Endothelial cell of umbilical vein (primary cell): ENCODE measurements at regions not wholly inside any gene's neighbourhood (a gene's known extent, or its start where the extent isn't known, plus 50 kb on each side); places are given as distances from the start of the nearest gene placed in this dataset.

Experiments used
- BruUV-seq: library from RNA; stranded (reverse); fragments of 400-500 nt; replicated peaks from 2 replicates; lab custom pipeline; 2021; lab: Mats Ljungman, UMichigan
- CTCF ChIA-PET: fragments of 300-600, 350-600 bp; sonication (Branson Sonifier 250); formaldehyde crosslinking; loops from one replicate; lab custom pipeline; 2021; ENCODE audit warnings: antibody characterized with exemption, inconsistent platforms; lab: Charles Lee
- POLR2A ChIA-PET: fragments of 300-600, 350-600 bp; sonication (Branson Sonifier 250); formaldehyde crosslinking; loops from one replicate; lab custom pipeline; 2021; ENCODE audit warnings: antibody characterized with exemption, inconsistent platforms; lab: Charles Lee
- DNase-seq: peaks from one replicate; pipeline ENCODE4 v3.0.0-alpha.2; 2011; ENCODE audit warnings: low read depth, low spot score
- FAIRE-seq: peaks from 2 replicates; lab custom pipeline; 2011; peaks lifted over from hg19 to GRCh38; lab: Jason Lieb, UNC
- H2AFZ ChIP-seq: 2 replicates; pipeline ENCODE4 v1.6.0; 2012; ENCODE audit warnings: low read depth, low read length, control low read depth, inconsistent platforms
- H3K27ac ChIP-seq: 2 replicates; pipeline ENCODE4 v1.5.1; 2011; ENCODE audit warnings: low read depth, mild to moderate bottlenecking, control low read depth, low read length, moderate library complexity; ENCODE audit not compliant: insufficient read depth
- H3K27me3 ChIP-seq, 2 experiments: 2 replicates each; pipeline versions ENCODE4 v1.6.0 to v1.6.1; 2011; ENCODE audit warnings: low read length in 2 of 2, mixed read lengths in 1 of 2; ENCODE audit not compliant: control insufficient read depth in 2 of 2, insufficient read depth in 2 of 2
- H3K36me3 ChIP-seq, 2 experiments: 2 replicates in 1 of 2; 3 replicates in 1 of 2; pipeline ENCODE4 v1.5.1; 2011; ENCODE audit warnings: low read length in 2 of 2, mild to moderate bottlenecking in 1 of 2, moderate library complexity in 1 of 2; ENCODE audit not compliant: control insufficient read depth in 2 of 2, insufficient read depth in 2 of 2; ENCODE audit errors: extremely low read depth in 1 of 2
- H3K4me1 ChIP-seq: 3 replicates; pipeline ENCODE4 v1.5.1; 2011; ENCODE audit warnings: mild to moderate bottlenecking, low read length; ENCODE audit not compliant: control insufficient read depth, insufficient read depth; ENCODE audit errors: extremely low read depth
- H3K4me2 ChIP-seq: 2 replicates; pipeline ENCODE4 v1.6.1; 2011; ENCODE audit warnings: low read length, control low read depth, mixed read lengths; ENCODE audit not compliant: insufficient read depth
- H3K4me3 ChIP-seq, 3 experiments: fragments of 200-600 bp in 1 of 3; sonication (generic), shearing (Covaris generic) in 1 of 3; replicated peaks in 1 of 3; 2 replicates each; pipeline ENCODE4 v1.5.1; 2011 to 2016; ENCODE audit warnings: control low read depth in 3 of 3, low read length in 3 of 3, mild to moderate bottlenecking in 2 of 3, inconsistent platforms in 1 of 3, low read depth in 1 of 3, moderate library complexity in 1 of 3; ENCODE audit not compliant: insufficient read depth in 1 of 3
- H3K79me2 ChIP-seq: 2 replicates; pipeline ENCODE4 v1.6.0; 2012; ENCODE audit warnings: low read length, inconsistent platforms; ENCODE audit not compliant: control insufficient read depth, insufficient read depth
- H3K9ac ChIP-seq: replicated peaks from 2 replicates; pipeline ENCODE3; 2011; ENCODE audit warnings: low read length, control low read depth; ENCODE audit not compliant: insufficient read depth; ENCODE audit errors: extremely low read depth
- H3K9me1 ChIP-seq: replicated peaks from 3 replicates; pipeline ENCODE4 v1.6.0; 2011; ENCODE audit warnings: mild to moderate bottlenecking, low read length; ENCODE audit not compliant: control insufficient read depth, insufficient read depth; ENCODE audit errors: extremely low read depth
- H3K9me3 ChIP-seq: replicated peaks from 2 replicates; pipeline ENCODE4 v1.5.1; 2012; ENCODE audit warnings: low read length, inconsistent platforms; ENCODE audit not compliant: control insufficient read depth, insufficient read depth
- H4K20me1 ChIP-seq: replicated peaks from 2 replicates; pipeline ENCODE3; 2011; ENCODE audit warnings: mild to moderate bottlenecking, low read length; ENCODE audit not compliant: control insufficient read depth, insufficient read depth; ENCODE audit errors: extremely low read depth
- EZH2 ChIP-seq: IDR thresholded peaks from 2 replicates; pipeline ENCODE4 v1.6.1; 2012; ENCODE audit warnings: borderline replicate concordance, low read depth, mild to moderate bottlenecking, moderate library complexity, low read length, inconsistent platforms; ENCODE audit not compliant: severe bottlenecking
- FOS ChIP-seq: IDR thresholded peaks from 2 replicates; pipeline ENCODE4 v1.6.1; 2011; ENCODE audit warnings: mild to moderate bottlenecking, low read length, moderate library complexity, borderline replicate concordance; ENCODE audit not compliant: insufficient read depth
- GATA2 ChIP-seq: IDR thresholded peaks from 2 replicates; pipeline ENCODE4 v1.7.0; 2011; ENCODE audit warnings: low read depth, mild to moderate bottlenecking, moderate library complexity, mixed read lengths, low read length; ENCODE audit not compliant: insufficient read length, insufficient read depth
- JUN ChIP-seq: IDR thresholded peaks from 2 replicates; pipeline ENCODE4 v1.6.1; 2011; ENCODE audit warnings: borderline replicate concordance, low read depth; ENCODE audit not compliant: insufficient read length, insufficient read depth
- MYC ChIP-seq: IDR thresholded peaks from one replicate; pipeline ENCODE4 v1.6.1; 2011; ENCODE audit warnings: mild to moderate bottlenecking, low read depth, low read length
- POLR2A ChIP-seq: IDR thresholded peaks from 2 replicates; pipeline ENCODE4 v1.6.1; 2012; ENCODE audit warnings: low read depth, mild to moderate bottlenecking, control low read depth, low read length
- POLR2AphosphoS5 ChIP-seq: IDR thresholded peaks from 2 replicates; pipeline ENCODE4 v1.6.1; 2012; ENCODE audit warnings: low read depth, mild to moderate bottlenecking, control low read depth, low read length, moderate library complexity; ENCODE audit not compliant: insufficient read depth
- dilution Hi-C: fragments of 300-500 bp; cut with MboI; formaldehyde crosslinking; loops from one replicate; pipeline ENCODE4 v1.15.0; 2019; ENCODE audit warnings: low sequenced_read_pairs; ENCODE audit not compliant: extremely low pct_ligation_motif_present
- intact Hi-C: fragments of 100-400 bp; cut with micrococcal nuclease; formaldehyde crosslinking; loops from one replicate; pipeline ENCODE4 v1.10.0; 2022
- TF ChIP-seq, protein P1 (sequence below): IDR thresholded peaks from 2 replicates; pipeline ENCODE4 v1.6.1; 2011; ENCODE audit not compliant: insufficient read depth, insufficient read length
- TF ChIP-seq, protein P2 (sequence below), 2 donors: IDR thresholded peaks; 1 replicate in 1 of 2; 2 replicates in 1 of 2; pipeline ENCODE4 v1.5.1; 2011; ENCODE audit warnings: low read length in 2 of 2, mild to moderate bottlenecking in 2 of 2, moderate library complexity in 2 of 2, control low read depth in 1 of 2, inconsistent platforms in 1 of 2, low read depth in 1 of 2; ENCODE audit not compliant: insufficient read depth in 1 of 2; ENCODE audit errors: extremely low read depth in 1 of 2

DNA sequence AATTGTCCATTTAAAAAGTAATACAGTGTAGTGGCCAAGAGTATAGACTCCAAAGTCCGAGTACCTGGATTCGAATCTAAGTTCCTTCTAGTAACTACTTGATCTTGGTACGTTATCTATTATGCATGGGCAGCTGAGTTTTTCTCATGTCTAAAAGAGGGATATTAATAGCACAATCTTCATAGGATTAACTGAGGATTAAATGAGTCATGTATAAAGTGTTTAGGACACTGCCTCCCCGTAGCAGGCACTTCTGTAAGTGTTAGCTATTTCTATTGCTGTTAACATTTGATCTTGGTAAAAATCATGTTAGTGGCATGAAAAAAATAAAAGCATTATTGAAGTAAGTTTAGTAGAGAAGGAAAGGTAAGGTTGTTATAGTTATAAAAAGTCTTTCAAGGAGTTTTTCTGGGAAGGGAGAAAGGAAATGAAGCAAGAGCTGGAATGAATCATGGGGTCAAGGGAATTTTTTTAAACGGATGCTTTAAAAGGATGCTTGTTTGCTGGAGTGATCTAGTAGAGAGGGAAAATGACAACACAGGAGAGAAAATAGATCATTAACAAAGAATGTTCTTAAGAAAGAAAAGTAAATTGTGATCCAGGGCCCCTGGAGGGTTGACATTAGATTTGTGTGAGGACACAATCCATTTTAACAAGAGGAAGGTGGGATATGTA is 502.2 kb upstream of the USP15 start:
- H3K4me2 ChIP-seq, result no peak overlapping the region
- POLR2A ChIA-PET, result no interaction called here
- no peak overlapping the region for H2AFZ ChIP-seq
- FAIRE-seq, result no peak
- no peak overlapping the region for H3K4me3 ChIP-seq
- DNase-seq, result no peak
- no peaks in the 10 kb centered on the region for H3K36me3 ChIP-seq
- TF ChIP-seq, protein P1, sequence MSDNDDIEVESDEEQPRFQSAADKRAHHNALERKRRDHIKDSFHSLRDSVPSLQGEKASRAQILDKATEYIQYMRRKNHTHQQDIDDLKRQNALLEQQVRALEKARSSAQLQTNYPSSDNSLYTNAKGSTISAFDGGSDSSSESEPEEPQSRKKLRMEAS, result no peak
- TF ChIP-seq MYC, result no peak
- no peak for TF ChIP-seq GATA2
- TF ChIP-seq EZH2, result no peak
- TF ChIP-seq POLR2A, result no peak
- TF ChIP-seq JUN, result no peak
- TF ChIP-seq POLR2AphosphoS5, result no peak
- TF ChIP-seq FOS, result no peak
- TF ChIP-seq, protein P2, sequence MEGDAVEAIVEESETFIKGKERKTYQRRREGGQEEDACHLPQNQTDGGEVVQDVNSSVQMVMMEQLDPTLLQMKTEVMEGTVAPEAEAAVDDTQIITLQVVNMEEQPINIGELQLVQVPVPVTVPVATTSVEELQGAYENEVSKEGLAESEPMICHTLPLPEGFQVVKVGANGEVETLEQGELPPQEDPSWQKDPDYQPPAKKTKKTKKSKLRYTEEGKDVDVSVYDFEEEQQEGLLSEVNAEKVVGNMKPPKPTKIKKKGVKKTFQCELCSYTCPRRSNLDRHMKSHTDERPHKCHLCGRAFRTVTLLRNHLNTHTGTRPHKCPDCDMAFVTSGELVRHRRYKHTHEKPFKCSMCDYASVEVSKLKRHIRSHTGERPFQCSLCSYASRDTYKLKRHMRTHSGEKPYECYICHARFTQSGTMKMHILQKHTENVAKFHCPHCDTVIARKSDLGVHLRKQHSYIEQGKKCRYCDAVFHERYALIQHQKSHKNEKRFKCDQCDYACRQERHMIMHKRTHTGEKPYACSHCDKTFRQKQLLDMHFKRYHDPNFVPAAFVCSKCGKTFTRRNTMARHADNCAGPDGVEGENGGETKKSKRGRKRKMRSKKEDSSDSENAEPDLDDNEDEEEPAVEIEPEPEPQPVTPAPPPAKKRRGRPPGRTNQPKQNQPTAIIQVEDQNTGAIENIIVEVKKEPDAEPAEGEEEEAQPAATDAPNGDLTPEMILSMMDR (IDR thresholded peaks at IDR 0.05; ENCODE audit: extremely low read depth in 1 of 2, insufficient read depth in 1 of 2, low read depth in 1 of 2, low read length in 2 of 2), result no peak
- intact Hi-C loops, result no loop called here
- no peaks in the 10 kb centered on the region for H3K9me3 ChIP-seq
- no peaks in the 10 kb centered on the region for H3K27me3 ChIP-seq
- no peaks in the 10 kb centered on the region for H3K79me2 ChIP-seq
- CTCF ChIA-PET, result no interaction called here
- no peak overlapping the region for H3K9ac ChIP-seq
- no peaks in the 10 kb centered on the region for H3K4me1 ChIP-seq
- H4K20me1 ChIP-seq, result no peaks in the 10 kb centered on the region
- dilution Hi-C loops, result no loop called here
- H3K9me1 ChIP-seq, result no peaks in the 10 kb centered on the region
- no peak overlapping the region for H3K27ac ChIP-seq
- no TSS peak for BruUV-seq
